Thymus (tissue), 11 donors: ENCODE measurements at regions not wholly inside any gene's neighbourhood (a gene's known extent, or its start where the extent isn't known, plus 50 kb on each side); places are given as distances from the start of the nearest gene placed in this dataset.

ENCODE experiments used
- DNase-seq, 9 donors: peaks; one replicate each; pipeline ENCODE4 v3.0.0-alpha.2; 2013; ENCODE audit warnings: low spot score in 9 of 9, low read depth in 6 of 9, missing footprints in 1 of 9
- H3K27ac ChIP-seq, 2 donors: one replicate each; pipeline ENCODE4 v1.5.1; 2013; ENCODE audit warnings: control low read depth in 1 of 2, low read depth in 1 of 2, low read length in 1 of 2, mild to moderate bottlenecking in 1 of 2, moderate library complexity in 1 of 2
- H3K27me3 ChIP-seq, 2 donors: one replicate each; pipeline ENCODE4 v1.5.1; 2013; ENCODE audit warnings: low read length in 1 of 2; ENCODE audit not compliant: control insufficient read depth in 2 of 2, insufficient read depth in 1 of 2
- H3K36me3 ChIP-seq, 2 donors: one replicate each; pipeline ENCODE4 v1.5.1; 2013; ENCODE audit warnings: low read length in 1 of 2, mild to moderate bottlenecking in 1 of 2, moderate library complexity in 1 of 2; ENCODE audit not compliant: control insufficient read depth in 2 of 2, insufficient read depth in 2 of 2
- H3K4me1 ChIP-seq, 2 donors: one replicate each; pipeline ENCODE4 v1.5.1; 2013; ENCODE audit warnings: low read length in 2 of 2; ENCODE audit not compliant: control insufficient read depth in 2 of 2, insufficient read depth in 2 of 2
- H3K4me3 ChIP-seq, 2 donors: one replicate each; pipeline ENCODE4 v1.5.1; 2013; ENCODE audit warnings: low read length in 2 of 2, control low read depth in 1 of 2, mild to moderate bottlenecking in 1 of 2
- H3K9me3 ChIP-seq, 2 donors: one replicate each; pipeline ENCODE4 v1.5.1; 2013; ENCODE audit warnings: low read length in 1 of 2, mild to moderate bottlenecking in 1 of 2; ENCODE audit not compliant: control insufficient read depth in 2 of 2, insufficient read depth in 1 of 2
- WGBS: extraction: QIAGEN DNeasy Blood & Tissue Kit; methylation state at CpG from one replicate; pipeline ENCODE4 v1.1.7; 2013; 5-methylcytosine and 5-hydroxymethylcytosine counted together
- donor health status: healthy.

GRCh38 chr1:55746710-55747109, 531.5 kb upstream of the USP24 start:
- H3K27me3 ChIP-seq, result no peaks in the 10 kb centered on the region

GRCh38 chr1:55741516-55741915, 526.4 kb upstream of the USP24 start:
- no peak overlapping the region for H3K4me3 ChIP-seq
- peaks cover 0 to 5% of the 10 kb centered on the region in 2 donors for H3K9me3 ChIP-seq
- no peak for DNase-seq
- WGBS, result 71% methylated on average over 1 of the region's 1 CpG
- H3K27me3 ChIP-seq, result no peaks in the 10 kb centered on the region
- H3K4me1 ChIP-seq, result no peaks in the 10 kb centered on the region
- H3K36me3 ChIP-seq, result no peaks in the 10 kb centered on the region
- H3K27ac ChIP-seq, result no peak overlapping the region

More at GRCh38 chr1:55746710-55747109, 531.5 kb upstream of the USP24 start:
- no peak for DNase-seq
- Histone ChIP-seq H3K36me3 (no peaks in the 10 kb centered on the region), H3K4me3 (no peak overlapping the region), H3K4me1 (no peaks in the 10 kb centered on the region), H3K9me3 (peaks cover 0 to 5% of the 10 kb centered on the region in 2 donors), H3K27ac (no peak overlapping the region)

GRCh38 chr1:55735106-55735505, 519.9 kb upstream of the USP24 start:
- DNase-seq, result no peak

GRCh38 chr1:55726994-55727393, 511.8 kb upstream of the USP24 start:
- H3K27me3 ChIP-seq, result no peaks in the 10 kb centered on the region
- no peaks in the 10 kb centered on the region for H3K4me1 ChIP-seq
- H3K9me3 ChIP-seq, result no peaks in the 10 kb centered on the region
- H3K36me3 ChIP-seq, result no peaks in the 10 kb centered on the region
- no peak overlapping the region for H3K27ac ChIP-seq
- no peak overlapping the region for H3K4me3 ChIP-seq
- no peak for DNase-seq
- 88% methylated on average over 3 of the region's 3 CpGs for WGBS

More at GRCh38 chr1:55735106-55735505, 519.9 kb upstream of the USP24 start:
- no peak overlapping the region for H3K4me3 ChIP-seq
- H3K27ac ChIP-seq, result no peak overlapping the region
- H3K36me3 ChIP-seq, result no peaks in the 10 kb centered on the region
- no peaks in the 10 kb centered on the region for H3K9me3 ChIP-seq
- no peaks in the 10 kb centered on the region for H3K27me3 ChIP-seq
- H3K4me1 ChIP-seq, result no peaks in the 10 kb centered on the region

GRCh38 chr1:55725378-55725777, 510.2 kb upstream of the USP24 start:
- 99% methylated on average over 1 of the region's 1 CpG for WGBS
- DNase-seq, result no peak
- H3K27me3 ChIP-seq, result peaks cover 0 to 2% of the 10 kb centered on the region in 2 donors
- no peaks in the 10 kb centered on the region for H3K9me3 ChIP-seq
- no peak overlapping the region for H3K4me3 ChIP-seq
- no peak overlapping the region for H3K27ac ChIP-seq
- no peaks in the 10 kb centered on the region for H3K36me3 ChIP-seq
- peaks cover 0 to under 1% of the 10 kb centered on the region in 2 donors for H3K4me1 ChIP-seq

- H3K27me3 ChIP-seq, result peaks cover 0 to 3% of the 10 kb centered on the region in 2 donors
- H3K27ac ChIP-seq, result no peak overlapping the region
- H3K36me3 ChIP-seq, result no peaks in the 10 kb centered on the region
- peaks cover 0 to 3% of the 10 kb centered on the region in 2 donors for H3K4me1 ChIP-seq
- WGBS, result 96% methylated on average over 7 of the region's 7 CpGs
- H3K4me3 ChIP-seq, result no peak overlapping the region
- DNase-seq, result no peak
- H3K9me3 ChIP-seq, result no peaks in the 10 kb centered on the region
Measured at GRCh38 chr1:55724551-55725325, 509.6 kb upstream of the USP24 start.

- no peak overlapping the region for H3K27ac ChIP-seq
- no peaks in the 10 kb centered on the region for H3K9me3 ChIP-seq
- 93% methylated on average over 1 of the region's 1 CpG for WGBS
Measured at GRCh38 chr1:55723001-55723400, 507.8 kb upstream of the USP24 start.

GRCh38 chr1:55720261-55720660, 505.1 kb upstream of the USP24 start:
- Histone ChIP-seq H3K4me3 (no peak overlapping the region), H3K9me3 (no peaks in the 10 kb centered on the region), H3K36me3 (no peaks in the 10 kb centered on the region), H3K4me1 (peaks cover 0 to 3% of the 10 kb centered on the region in 2 donors), H3K27me3 (peaks cover 0 to 3% of the 10 kb centered on the region in 2 donors), H3K27ac (no peak overlapping the region)
- DNase-seq, result no peak
- WGBS, result 81% methylated on average over 3 of the region's 3 CpGs

More at GRCh38 chr1:55723001-55723400, 507.8 kb upstream of the USP24 start:
- Histone ChIP-seq H3K27me3 (peaks cover 0 to 3% of the 10 kb centered on the region in 2 donors), H3K4me3 (no peak overlapping the region), H3K4me1 (peaks cover 0 to 3% of the 10 kb centered on the region in 2 donors), H3K36me3 (no peaks in the 10 kb centered on the region)
- no peak for DNase-seq

- no peak overlapping the region for H3K4me3 ChIP-seq
- H3K9me3 ChIP-seq, result no peaks in the 10 kb centered on the region
- peak in 1 of 9 donors; percentile 5 for DNase-seq
- 85% methylated on average over 7 of the region's 7 CpGs for WGBS
- H3K4me1 ChIP-seq, result peaks cover 0 to 3% of the 10 kb centered on the region in 2 donors
- H3K36me3 ChIP-seq, result no peaks in the 10 kb centered on the region
- peaks cover 0 to 3% of the 10 kb centered on the region in 2 donors for H3K27me3 ChIP-seq
- peak overlapping the region in 1 of 2 donors; percentile 19 for H3K27ac ChIP-seq
Measured at GRCh38 chr1:55718758-55719671, 503.9 kb upstream of the USP24 start.
